Nephron (organoid): ENCODE measurements at regions not wholly inside any gene's neighbourhood (a gene's known extent, or its start where the extent isn't known, plus 50 kb on each side); places are given as distances from the start of the nearest gene placed in this dataset.

ENCODE experiments used
- H3K27ac Mint-ChIP-seq, 3 experiments: 2 replicates each; pipeline ENCODE4 v1.8.0; 2020; ENCODE audit warnings: mixed read lengths in 3 of 3, mild to moderate bottlenecking in 2 of 3, moderate library complexity in 1 of 3
- H3K27me3 Mint-ChIP-seq: 2 replicates; pipeline ENCODE4 v1.8.0; 2021; ENCODE audit warnings: low read depth, mild to moderate bottlenecking, moderate library complexity, mixed read lengths
- H3K36me3 Mint-ChIP-seq: 2 replicates; pipeline ENCODE4 v1.8.0; 2020; ENCODE audit warnings: low read depth, mixed read lengths
- H3K4me1 Mint-ChIP-seq: 2 replicates; pipeline ENCODE4 v1.8.0; 2020; ENCODE audit warnings: mixed read lengths
- H3K4me3 Mint-ChIP-seq, 3 experiments: 2 replicates each; pipeline ENCODE4 v1.8.0; 2020; ENCODE audit warnings: mild to moderate bottlenecking in 3 of 3, mixed read lengths in 3 of 3, moderate library complexity in 2 of 3
- H3K9me3 Mint-ChIP-seq: 2 replicates; pipeline ENCODE4 v1.8.0; 2020; ENCODE audit warnings: mixed read lengths
- TF ChIP-seq, protein P1 (sequence below), 3 experiments: fragments of 200-600 bp; sonication (generic); IDR thresholded peaks; one replicate each; pipeline ENCODE4 v1.5.0; 2021; ENCODE audit warnings: antibody characterized with exemption in 3 of 3; ENCODE audit not compliant: unreplicated experiment in 3 of 3

GRCh38 chr1:184262109-184262508, 124.7 kb upstream of the C1orf21 start:
- Mint-ChIP-seq H3K27ac (no peak overlapping the region), H3K36me3 (no peaks in the 10 kb centered on the region), H3K9me3 (no peaks in the 10 kb centered on the region), H3K27me3 (no peaks in the 10 kb centered on the region), H3K4me1 (peaks cover 14% of the 10 kb centered on the region), H3K4me3 (no peak overlapping the region)
- TF ChIP-seq, protein P1, sequence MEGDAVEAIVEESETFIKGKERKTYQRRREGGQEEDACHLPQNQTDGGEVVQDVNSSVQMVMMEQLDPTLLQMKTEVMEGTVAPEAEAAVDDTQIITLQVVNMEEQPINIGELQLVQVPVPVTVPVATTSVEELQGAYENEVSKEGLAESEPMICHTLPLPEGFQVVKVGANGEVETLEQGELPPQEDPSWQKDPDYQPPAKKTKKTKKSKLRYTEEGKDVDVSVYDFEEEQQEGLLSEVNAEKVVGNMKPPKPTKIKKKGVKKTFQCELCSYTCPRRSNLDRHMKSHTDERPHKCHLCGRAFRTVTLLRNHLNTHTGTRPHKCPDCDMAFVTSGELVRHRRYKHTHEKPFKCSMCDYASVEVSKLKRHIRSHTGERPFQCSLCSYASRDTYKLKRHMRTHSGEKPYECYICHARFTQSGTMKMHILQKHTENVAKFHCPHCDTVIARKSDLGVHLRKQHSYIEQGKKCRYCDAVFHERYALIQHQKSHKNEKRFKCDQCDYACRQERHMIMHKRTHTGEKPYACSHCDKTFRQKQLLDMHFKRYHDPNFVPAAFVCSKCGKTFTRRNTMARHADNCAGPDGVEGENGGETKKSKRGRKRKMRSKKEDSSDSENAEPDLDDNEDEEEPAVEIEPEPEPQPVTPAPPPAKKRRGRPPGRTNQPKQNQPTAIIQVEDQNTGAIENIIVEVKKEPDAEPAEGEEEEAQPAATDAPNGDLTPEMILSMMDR (IDR thresholded peaks at IDR 0.05; ENCODE audit: unreplicated experiment in 3 of 3): no peak

- TF ChIP-seq, protein P1 (IDR thresholded peaks at IDR 0.05; ENCODE audit: unreplicated experiment in 3 of 3): no peak
- Mint-ChIP-seq H3K9me3 (no peaks in the 10 kb centered on the region), H3K4me1 (peaks cover 27% of the 10 kb centered on the region), H3K4me3 (no peak overlapping the region), H3K27me3 (peaks cover 4% of the 10 kb centered on the region), H3K27ac (no peak overlapping the region), H3K36me3 (no peaks in the 10 kb centered on the region)
These were observed 119.1 kb upstream of the C1orf21 start for GRCh38 chr1:184267747-184268146.

GRCh38 chr1:184270556-184270955, 116.3 kb upstream of the C1orf21 start:
- Mint-ChIP-seq H3K27ac (no peak overlapping the region), H3K4me1 (peaks cover 14% of the 10 kb centered on the region), H3K4me3 (no peak overlapping the region), H3K36me3 (no peaks in the 10 kb centered on the region), H3K27me3 (peaks cover 4% of the 10 kb centered on the region), H3K9me3 (peaks cover 8% of the 10 kb centered on the region)
- TF ChIP-seq, protein P1 (IDR thresholded peaks at IDR 0.05; ENCODE audit: unreplicated experiment in 3 of 3): no peak

GRCh38 chr1:184272175-184272866, 114.5 kb upstream of the C1orf21 start:
- Mint-ChIP-seq H3K4me3 (no peak overlapping the region), H3K36me3 (no peaks in the 10 kb centered on the region), H3K27ac (peak overlapping the region in 2 of 3 experiments; percentile 24 to 79), H3K4me1 (peaks cover 14% of the 10 kb centered on the region), H3K27me3 (peaks cover 4% of the 10 kb centered on the region), H3K9me3 (peaks cover 15% of the 10 kb centered on the region)
- TF ChIP-seq, protein P1 (IDR thresholded peaks at IDR 0.05; ENCODE audit: unreplicated experiment in 3 of 3): no peak

- no peak overlapping the region for H3K27ac Mint-ChIP-seq
- H3K4me1 Mint-ChIP-seq: peaks cover 8% of the 10 kb centered on the region
- H3K36me3 Mint-ChIP-seq: no peaks in the 10 kb centered on the region
- TF ChIP-seq, protein P1 (IDR thresholded peaks at IDR 0.05; ENCODE audit: unreplicated experiment in 3 of 3): no peak
- no peak overlapping the region for H3K4me3 Mint-ChIP-seq
- no peaks in the 10 kb centered on the region for H3K27me3 Mint-ChIP-seq
- peaks cover 15% of the 10 kb centered on the region for H3K9me3 Mint-ChIP-seq
These were observed 110.4 kb upstream of the C1orf21 start for GRCh38 chr1:184276416-184276815.

DNA sequence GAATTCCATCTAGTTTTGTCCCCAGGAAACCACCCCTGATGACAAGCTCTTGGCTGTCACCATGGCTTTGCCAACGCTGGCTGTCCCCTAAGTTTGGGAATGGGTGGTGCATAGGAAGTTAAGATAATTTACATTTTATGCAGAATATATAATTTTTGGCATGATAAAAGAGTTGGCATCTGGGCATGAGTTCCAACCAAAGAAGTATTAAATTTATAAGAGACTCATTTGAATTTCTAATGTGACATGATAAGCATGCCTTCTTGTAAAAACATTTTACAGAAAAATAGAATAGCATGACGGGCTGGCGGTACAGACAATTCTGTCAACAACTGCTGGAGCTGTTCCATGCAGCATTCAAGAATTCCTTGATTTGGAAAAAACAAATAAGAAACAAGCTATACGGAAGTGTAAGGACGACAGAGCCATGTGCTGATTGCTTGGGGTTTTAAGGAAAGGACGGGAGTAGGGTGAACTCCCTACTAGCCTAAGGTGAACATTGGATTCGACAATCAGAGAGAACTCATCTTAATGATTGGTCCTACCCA, 106.8 kb upstream of the C1orf21 start:
- Mint-ChIP-seq H3K4me1 (peaks cover 14% of the 10 kb centered on the region), H3K9me3 (peaks cover 14% of the 10 kb centered on the region), H3K4me3 (no peak overlapping the region), H3K27me3 (no peaks in the 10 kb centered on the region), H3K27ac (no peak overlapping the region), H3K36me3 (no peaks in the 10 kb centered on the region)
- TF ChIP-seq, protein P1 (IDR thresholded peaks at IDR 0.05; ENCODE audit: unreplicated experiment in 3 of 3): no peak
